ENCODE measurements at regions not wholly inside any gene's neighbourhood (a gene's known extent, or its start where the extent isn't known, plus 50 kb on each side); places are given as distances from the start of the nearest gene placed in this dataset.

GRCh38 chr3:192042116-192042515 is 581.2 kb downstream of the PYDC2 start:
- TF ChIP-seq, protein P1, sequence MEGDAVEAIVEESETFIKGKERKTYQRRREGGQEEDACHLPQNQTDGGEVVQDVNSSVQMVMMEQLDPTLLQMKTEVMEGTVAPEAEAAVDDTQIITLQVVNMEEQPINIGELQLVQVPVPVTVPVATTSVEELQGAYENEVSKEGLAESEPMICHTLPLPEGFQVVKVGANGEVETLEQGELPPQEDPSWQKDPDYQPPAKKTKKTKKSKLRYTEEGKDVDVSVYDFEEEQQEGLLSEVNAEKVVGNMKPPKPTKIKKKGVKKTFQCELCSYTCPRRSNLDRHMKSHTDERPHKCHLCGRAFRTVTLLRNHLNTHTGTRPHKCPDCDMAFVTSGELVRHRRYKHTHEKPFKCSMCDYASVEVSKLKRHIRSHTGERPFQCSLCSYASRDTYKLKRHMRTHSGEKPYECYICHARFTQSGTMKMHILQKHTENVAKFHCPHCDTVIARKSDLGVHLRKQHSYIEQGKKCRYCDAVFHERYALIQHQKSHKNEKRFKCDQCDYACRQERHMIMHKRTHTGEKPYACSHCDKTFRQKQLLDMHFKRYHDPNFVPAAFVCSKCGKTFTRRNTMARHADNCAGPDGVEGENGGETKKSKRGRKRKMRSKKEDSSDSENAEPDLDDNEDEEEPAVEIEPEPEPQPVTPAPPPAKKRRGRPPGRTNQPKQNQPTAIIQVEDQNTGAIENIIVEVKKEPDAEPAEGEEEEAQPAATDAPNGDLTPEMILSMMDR (IDR thresholded peaks at IDR 0.05) = no peak
- TF ChIP-seq TCF7L2 (IDR thresholded peaks at IDR 0.05; ENCODE audit: low read depth, low read length) (no peak), SIN3A (IDR thresholded peaks at IDR 0.05; ENCODE audit: borderline replicate concordance, insufficient read depth, low read depth, low read length) (no peak)
- TF ChIP-seq, protein P2, sequence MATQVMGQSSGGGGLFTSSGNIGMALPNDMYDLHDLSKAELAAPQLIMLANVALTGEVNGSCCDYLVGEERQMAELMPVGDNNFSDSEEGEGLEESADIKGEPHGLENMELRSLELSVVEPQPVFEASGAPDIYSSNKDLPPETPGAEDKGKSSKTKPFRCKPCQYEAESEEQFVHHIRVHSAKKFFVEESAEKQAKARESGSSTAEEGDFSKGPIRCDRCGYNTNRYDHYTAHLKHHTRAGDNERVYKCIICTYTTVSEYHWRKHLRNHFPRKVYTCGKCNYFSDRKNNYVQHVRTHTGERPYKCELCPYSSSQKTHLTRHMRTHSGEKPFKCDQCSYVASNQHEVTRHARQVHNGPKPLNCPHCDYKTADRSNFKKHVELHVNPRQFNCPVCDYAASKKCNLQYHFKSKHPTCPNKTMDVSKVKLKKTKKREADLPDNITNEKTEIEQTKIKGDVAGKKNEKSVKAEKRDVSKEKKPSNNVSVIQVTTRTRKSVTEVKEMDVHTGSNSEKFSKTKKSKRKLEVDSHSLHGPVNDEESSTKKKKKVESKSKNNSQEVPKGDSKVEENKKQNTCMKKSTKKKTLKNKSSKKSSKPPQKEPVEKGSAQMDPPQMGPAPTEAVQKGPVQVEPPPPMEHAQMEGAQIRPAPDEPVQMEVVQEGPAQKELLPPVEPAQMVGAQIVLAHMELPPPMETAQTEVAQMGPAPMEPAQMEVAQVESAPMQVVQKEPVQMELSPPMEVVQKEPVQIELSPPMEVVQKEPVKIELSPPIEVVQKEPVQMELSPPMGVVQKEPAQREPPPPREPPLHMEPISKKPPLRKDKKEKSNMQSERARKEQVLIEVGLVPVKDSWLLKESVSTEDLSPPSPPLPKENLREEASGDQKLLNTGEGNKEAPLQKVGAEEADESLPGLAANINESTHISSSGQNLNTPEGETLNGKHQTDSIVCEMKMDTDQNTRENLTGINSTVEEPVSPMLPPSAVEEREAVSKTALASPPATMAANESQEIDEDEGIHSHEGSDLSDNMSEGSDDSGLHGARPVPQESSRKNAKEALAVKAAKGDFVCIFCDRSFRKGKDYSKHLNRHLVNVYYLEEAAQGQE (IDR thresholded peaks at IDR 0.05; ENCODE audit: insufficient read depth in 1 of 2, low read depth in 2 of 2, low read length in 1 of 2) = no peak

Measured in Panc1 (cell line).